ENCODE measurements at regions not wholly inside any gene's neighbourhood (a gene's known extent, or its start where the extent isn't known, plus 50 kb on each side); places are given as distances from the start of the nearest gene placed in this dataset.

DNA sequence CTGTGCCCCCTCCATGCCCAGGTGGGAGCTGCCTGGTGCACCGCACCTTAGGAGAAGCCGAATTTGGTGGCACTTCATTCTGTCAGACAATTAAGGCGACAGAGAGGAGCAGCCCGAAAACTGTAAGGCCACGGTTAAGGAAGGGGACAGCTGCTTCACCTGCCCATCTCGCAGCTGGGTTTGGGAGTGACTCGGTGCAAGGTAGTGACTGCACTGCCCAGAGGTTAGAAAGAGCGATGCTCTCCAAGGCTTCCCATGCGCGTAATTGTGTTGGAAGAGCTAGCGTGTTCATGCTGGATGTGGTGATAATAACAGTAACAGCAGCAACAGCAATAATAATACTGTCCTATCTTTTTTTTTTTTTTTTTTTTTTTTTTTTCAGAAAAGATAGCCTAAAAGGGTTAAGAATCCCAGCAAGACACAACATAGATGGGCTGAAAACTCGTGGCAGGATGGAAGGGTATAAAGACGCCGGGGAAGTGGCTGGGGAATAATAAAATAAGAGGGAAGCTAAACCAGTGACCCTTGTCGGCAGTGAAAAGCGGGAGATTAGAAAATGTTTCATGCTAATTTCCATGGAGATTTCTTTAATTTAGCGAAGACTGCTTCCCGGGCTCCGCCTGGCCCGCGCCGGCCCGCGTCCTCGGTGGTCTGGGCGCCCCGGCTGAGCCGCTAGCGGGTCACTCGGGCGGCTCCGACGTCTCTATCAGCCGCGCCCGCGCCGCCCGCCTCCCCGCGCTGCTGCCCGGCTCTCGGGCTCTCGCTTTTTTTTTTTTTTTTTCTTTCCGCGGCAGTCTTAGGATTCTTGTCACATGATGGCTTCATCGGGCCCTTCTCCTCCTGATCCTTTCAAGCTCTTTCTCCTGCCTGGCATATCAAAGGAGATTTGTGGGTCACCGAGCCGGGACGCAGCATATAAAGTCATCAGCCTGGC, 617.1 kb downstream of the NR2F2 start:
- intact Hi-C loops (cut with DNase I): no loop called here
- Histone ChIP-seq H3K4me1 (replicated peaks) (no peaks in the 10 kb centered on the region), H3K4me3 (no peak overlapping the region), H3K27me3 (replicated peaks; ENCODE audit: insufficient read depth) (no peaks in the 10 kb centered on the region), H3K36me3 (no peaks in the 10 kb centered on the region), H3K27ac (no peak overlapping the region), H3K9me3 (no peaks in the 10 kb centered on the region)
- 20% methylated on average over 50 of the region's 50 CpGs for WGBS
- no peak for TF ChIP-seq POLR2A (IDR thresholded peaks at IDR 0.05)
- TF ChIP-seq POLR2AphosphoS5 (IDR thresholded peaks at IDR 0.05): no peak
- TF ChIP-seq CTCF (IDR thresholded peaks at IDR 0.05): no peak
- DNase-seq (ENCODE audit: low spot score): no peak

GRCh38 chr15:96948981-96949380, 618.5 kb downstream of the NR2F2 start:
- 42% methylated on average over 2 of the region's 2 CpGs for WGBS
- TF ChIP-seq CTCF (IDR thresholded peaks at IDR 0.05) (no peak), POLR2AphosphoS5 (IDR thresholded peaks at IDR 0.05) (no peak), POLR2A (IDR thresholded peaks at IDR 0.05) (no peak)
- intact Hi-C loops (cut with DNase I): no loop called here

DNA sequence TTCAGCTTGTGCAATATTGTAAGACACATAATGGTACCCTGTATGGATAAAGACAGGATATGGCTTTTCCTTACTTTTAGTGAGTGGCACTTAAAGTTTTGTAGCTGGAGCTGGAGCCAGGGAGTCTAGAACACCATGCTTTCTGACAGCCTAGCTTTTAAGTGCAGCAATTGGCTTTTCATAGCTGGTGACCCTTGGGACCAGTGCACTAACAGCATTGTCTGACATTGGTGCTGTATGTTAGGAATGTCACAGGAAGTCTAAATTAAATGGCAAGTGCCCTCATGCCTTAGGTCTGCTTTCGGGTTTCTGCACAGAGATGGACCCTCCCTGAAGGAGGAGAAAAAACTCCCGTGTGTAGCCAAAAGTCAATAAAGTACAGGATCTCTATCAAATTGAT, 628.2 kb downstream of the NR2F2 start:
- TF ChIP-seq POLR2A (IDR thresholded peaks at IDR 0.05) (no peak), CTCF (IDR thresholded peaks at IDR 0.05) (no peak), POLR2AphosphoS5 (IDR thresholded peaks at IDR 0.05) (no peak)
- Histone ChIP-seq H3K27ac (no peak overlapping the region), H3K36me3 (no peaks in the 10 kb centered on the region), H3K4me3 (no peak overlapping the region), H3K9me3 (no peaks in the 10 kb centered on the region), H3K4me1 (replicated peaks) (no peaks in the 10 kb centered on the region), H3K27me3 (replicated peaks; ENCODE audit: insufficient read depth) (no peaks in the 10 kb centered on the region)
- intact Hi-C loops (cut with DNase I): no loop called here
- no peak for DNase-seq (ENCODE audit: low spot score)
- 20% methylated on average over 2 of the region's 2 CpGs for WGBS

More at GRCh38 chr15:96948981-96949380, 618.5 kb downstream of the NR2F2 start:
- Histone ChIP-seq H3K27ac (no peak overlapping the region), H3K4me3 (no peak overlapping the region), H3K36me3 (no peaks in the 10 kb centered on the region), H3K4me1 (replicated peaks) (no peaks in the 10 kb centered on the region), H3K27me3 (replicated peaks; ENCODE audit: insufficient read depth) (no peaks in the 10 kb centered on the region), H3K9me3 (no peaks in the 10 kb centered on the region)
- no peak for DNase-seq (ENCODE audit: low spot score)

DNA sequence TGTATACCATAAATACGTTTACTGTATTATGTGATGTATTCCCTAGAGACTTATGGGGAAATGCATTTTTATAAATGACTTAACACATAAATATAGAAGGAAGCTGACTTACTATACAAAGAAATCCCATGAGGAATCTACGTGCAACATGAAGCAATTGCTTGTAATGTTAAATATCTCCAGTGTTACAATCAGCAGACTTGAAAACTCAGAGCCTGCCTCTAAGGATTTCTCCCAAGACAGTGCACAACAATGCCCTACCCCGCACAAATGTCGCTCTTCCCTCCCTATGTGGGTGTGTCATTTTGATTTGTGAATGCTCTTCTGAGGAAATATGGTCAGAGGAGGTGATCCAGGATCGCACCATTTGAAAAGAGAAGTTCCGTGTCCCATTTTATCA, 629.0 kb downstream of the NR2F2 start:
- H3K27ac ChIP-seq: no peak overlapping the region
- intact Hi-C loops (cut with DNase I): no loop called here
- TF ChIP-seq CTCF (IDR thresholded peaks at IDR 0.05): no peak
- no peak for TF ChIP-seq POLR2A (IDR thresholded peaks at IDR 0.05)
- no peak for TF ChIP-seq POLR2AphosphoS5 (IDR thresholded peaks at IDR 0.05)
- no peaks in the 10 kb centered on the region for H3K4me1 ChIP-seq (replicated peaks)
- H3K9me3 ChIP-seq: no peaks in the 10 kb centered on the region
- no peak overlapping the region for H3K4me3 ChIP-seq
- H3K27me3 ChIP-seq (replicated peaks; ENCODE audit: insufficient read depth): no peaks in the 10 kb centered on the region
- no peaks in the 10 kb centered on the region for H3K36me3 ChIP-seq
- DNase-seq (ENCODE audit: low spot score): no peak
- 81% methylated on average over 6 of the region's 6 CpGs for WGBS

Measured in prostate gland (tissue), 2 donors.